Caco-2 (cell line): ENCODE measurements at regions not wholly inside any gene's neighbourhood (a gene's known extent, or its start where the extent isn't known, plus 50 kb on each side); places are given as distances from the start of the nearest gene placed in this dataset.

Source experiments
- BruUV-seq: library from RNA; stranded (reverse); fragments of 400-500 nt; replicated peaks from 2 replicates; lab custom pipeline; 2021; lab: Mats Ljungman, UMichigan
- CTCF ChIA-PET: fragments of 300-600 bp; sonication (Branson Sonifier 250); formaldehyde crosslinking; loops from one replicate; lab custom pipeline; 2022; ENCODE audit warnings: antibody characterized with exemption; lab: Charles Lee
- POLR2A ChIA-PET: fragments of 300-600 bp; sonication (Branson Sonifier 250); formaldehyde crosslinking; loops from one replicate; lab custom pipeline; 2022; ENCODE audit warnings: antibody characterized with exemption; lab: Charles Lee
- DNase-seq, 2 experiments: peaks; one replicate each; pipeline versions ENCODE4 v3.0.0 to v3.0.0-alpha.2; 2020 to 2022
- H3K27me3 ChIP-seq: replicated peaks from 2 replicates; pipeline ENCODE4 v1.6.0; 2011; ENCODE audit warnings: low read length; ENCODE audit not compliant: control insufficient read depth, insufficient read depth
- H3K36me3 ChIP-seq: 2 replicates; pipeline ENCODE4 v1.5.1; 2011; ENCODE audit warnings: low read length; ENCODE audit not compliant: control insufficient read depth, insufficient read depth
- H3K4me1 ChIP-seq: fragments of 250-450 bp; sonication (Bioruptor Pico); 2 replicates; pipeline ENCODE4 v1.5.1; 2020; ENCODE audit warnings: mild to moderate bottlenecking
- H3K4me3 ChIP-seq: 2 replicates; pipeline ENCODE4 v1.5.1; 2011; ENCODE audit warnings: low read depth, mild to moderate bottlenecking, control low read depth, low read length
- H3K9me3 ChIP-seq: fragments of 250-450 bp; sonication (Bioruptor Pico); 2 replicates; pipeline ENCODE4 v1.5.1; 2020; ENCODE audit warnings: mild to moderate bottlenecking, moderate library complexity
- H3K27ac Mint-ChIP-seq: one replicate; pipeline ENCODE4 v1.8.0; 2022; ENCODE audit warnings: mixed read lengths; ENCODE audit not compliant: unreplicated experiment
- H3K27me3 Mint-ChIP-seq: one replicate; pipeline ENCODE4 v1.8.0; 2022; ENCODE audit warnings: mixed read lengths; ENCODE audit not compliant: insufficient read depth, unreplicated experiment
- H3K36me3 Mint-ChIP-seq: one replicate; pipeline ENCODE4 v1.8.0; 2022; ENCODE audit warnings: mild to moderate bottlenecking, mixed read lengths; ENCODE audit not compliant: insufficient read depth, unreplicated experiment
- H3K4me1 Mint-ChIP-seq: one replicate; pipeline ENCODE4 v1.8.0; 2022; ENCODE audit warnings: low read depth, mixed read lengths; ENCODE audit not compliant: unreplicated experiment
- H3K4me3 Mint-ChIP-seq: one replicate; pipeline ENCODE4 v1.8.0; 2022; ENCODE audit warnings: mild to moderate bottlenecking, moderate library complexity, mixed read lengths; ENCODE audit not compliant: unreplicated experiment
- H3K9me3 Mint-ChIP-seq: one replicate; pipeline ENCODE4 v1.8.0; 2022; ENCODE audit warnings: mixed read lengths; ENCODE audit not compliant: unreplicated experiment
- CTCF ChIP-seq, 2 experiments: fragments of 200-600 bp in 1 of 2; IDR thresholded peaks; 1 replicate in 1 of 2; 2 replicates in 1 of 2; pipeline versions ENCODE4 v1.5.1 to v1.8.0; 2011 to 2022; ENCODE audit warnings: antibody characterized with exemption in 1 of 2, control low read depth in 1 of 2, inconsistent platforms in 1 of 2, low read depth in 1 of 2, low read length in 1 of 2, mild to moderate bottlenecking in 1 of 2, moderate library complexity in 1 of 2; ENCODE audit not compliant: insufficient read depth in 1 of 2, severe bottlenecking in 1 of 2, unreplicated experiment in 1 of 2
- intact Hi-C: fragments of 100-400 bp; cut with micrococcal nuclease; formaldehyde crosslinking; loops from one replicate; pipeline ENCODE4 v1.10.0; 2022; ENCODE audit not compliant: unreplicated experiment

DNA sequence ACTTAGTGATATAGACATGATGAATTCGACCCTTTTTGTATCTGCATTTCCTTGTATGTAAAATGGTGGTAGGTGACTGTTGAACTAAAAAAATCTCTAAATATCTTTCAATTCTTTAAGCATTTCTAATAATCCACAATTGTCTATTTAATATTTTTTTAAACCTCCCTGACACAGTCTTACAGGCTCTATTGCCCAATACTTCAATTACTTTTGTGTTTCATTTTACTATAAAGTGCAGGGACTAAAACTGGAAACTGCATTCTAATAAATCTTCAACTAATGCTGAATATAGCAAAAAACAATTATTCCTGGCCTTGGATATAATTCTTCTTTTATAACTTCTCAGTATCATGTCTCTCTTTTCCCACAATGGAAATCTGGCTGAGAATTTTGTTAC, 202.7 kb upstream of the PIK3R1 start:
- intact Hi-C loops: no loop called here
- TF ChIP-seq CTCF (IDR thresholded peaks at IDR 0.05; ENCODE audit: insufficient read depth in 1 of 2, low read depth in 1 of 2, low read length in 1 of 2, severe bottlenecking in 1 of 2, unreplicated experiment in 1 of 2): no peak
- H3K4me1 Mint-ChIP-seq: no peaks in the 10 kb centered on the region
- H3K27ac Mint-ChIP-seq: no peak overlapping the region
- no peak for DNase-seq
- no peak overlapping the region for H3K4me3 ChIP-seq
- H3K9me3 Mint-ChIP-seq: no peaks in the 10 kb centered on the region
- no peaks in the 10 kb centered on the region for H3K9me3 ChIP-seq
- H3K27me3 ChIP-seq: no peaks in the 10 kb centered on the region
- no peaks in the 10 kb centered on the region for H3K36me3 Mint-ChIP-seq
- H3K27me3 Mint-ChIP-seq: no peaks in the 10 kb centered on the region
- BruUV-seq: no TSS peak
- H3K4me1 ChIP-seq: no peaks in the 10 kb centered on the region
- ChIA-PET CTCF (no interaction called here), POLR2A (no interaction called here)
- no peak overlapping the region for H3K4me3 Mint-ChIP-seq
- no peaks in the 10 kb centered on the region for H3K36me3 ChIP-seq

- no peak for TF ChIP-seq CTCF (IDR thresholded peaks at IDR 0.05; ENCODE audit: insufficient read depth in 1 of 2, low read depth in 1 of 2, low read length in 1 of 2, severe bottlenecking in 1 of 2, unreplicated experiment in 1 of 2)
- Histone ChIP-seq H3K36me3 (no peaks in the 10 kb centered on the region), H3K9me3 (no peaks in the 10 kb centered on the region), H3K4me1 (no peaks in the 10 kb centered on the region), H3K4me3 (no peak overlapping the region), H3K27me3 (no peaks in the 10 kb centered on the region)
- Mint-ChIP-seq H3K36me3 (no peaks in the 10 kb centered on the region), H3K9me3 (no peaks in the 10 kb centered on the region), H3K4me3 (no peak overlapping the region), H3K27me3 (no peaks in the 10 kb centered on the region), H3K4me1 (no peaks in the 10 kb centered on the region), H3K27ac (no peak overlapping the region)
- DNase-seq: no peak
- no TSS peak for BruUV-seq
- ChIA-PET CTCF (no interaction called here), POLR2A (no interaction called here)
- intact Hi-C loops: no loop called here
These were observed 203.1 kb upstream of the PIK3R1 start for GRCh38 chr5:68012429-68012828.

- Histone ChIP-seq H3K27me3 (no peaks in the 10 kb centered on the region), H3K4me1 (no peaks in the 10 kb centered on the region), H3K4me3 (no peak overlapping the region), H3K9me3 (no peaks in the 10 kb centered on the region), H3K36me3 (no peaks in the 10 kb centered on the region)
- no peak overlapping the region for H3K4me3 Mint-ChIP-seq
- no peaks in the 10 kb centered on the region for H3K36me3 Mint-ChIP-seq
- no peaks in the 10 kb centered on the region for H3K27me3 Mint-ChIP-seq
- no TSS peak for BruUV-seq
- H3K27ac Mint-ChIP-seq: no peak overlapping the region
- intact Hi-C loops: no loop called here
- POLR2A ChIA-PET: no interaction called here
- CTCF ChIA-PET: no interaction called here
- no peaks in the 10 kb centered on the region for H3K4me1 Mint-ChIP-seq
- DNase-seq: no peak
- TF ChIP-seq CTCF (IDR thresholded peaks at IDR 0.05; ENCODE audit: insufficient read depth in 1 of 2, low read depth in 1 of 2, low read length in 1 of 2, severe bottlenecking in 1 of 2, unreplicated experiment in 1 of 2): no peak
- no peaks in the 10 kb centered on the region for H3K9me3 Mint-ChIP-seq
These were observed 203.8 kb upstream of the PIK3R1 start for GRCh38 chr5:68011801-68012200.
